ENCODE measurements at regions not wholly inside any gene's neighbourhood (a gene's known extent, or its start where the extent isn't known, plus 50 kb on each side); places are given as distances from the start of the nearest gene placed in this dataset.

DNA sequence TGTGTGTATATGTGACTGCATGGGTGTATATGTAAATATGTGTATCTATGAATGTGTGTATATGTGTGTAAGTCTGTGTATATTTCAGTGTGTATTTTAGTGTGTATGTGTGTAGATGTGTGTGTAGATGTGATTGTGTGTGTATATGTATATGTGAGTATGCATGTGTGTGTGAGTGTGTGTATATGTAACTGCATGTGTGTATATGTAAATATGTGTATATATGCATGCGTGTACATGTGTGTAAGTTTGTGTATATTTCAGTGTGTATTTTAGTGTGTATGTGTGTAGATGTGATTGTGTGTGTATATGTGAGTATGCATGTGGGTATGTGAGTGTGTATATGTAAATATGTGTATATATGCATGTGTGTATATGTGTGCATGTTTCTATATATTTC lies 169.9 kb downstream of the MN1 start:
- H3K36me3 ChIP-seq (ENCODE audit: control insufficient read depth, insufficient read depth, low read length) = no peaks in the 10 kb centered on the region
- H3K27me3 ChIP-seq (ENCODE audit: control insufficient read depth, insufficient read depth, low read length) = peaks cover 9% of the 10 kb centered on the region
- H3K4me3 ChIP-seq (ENCODE audit: low read depth, low read length) = no peak overlapping the region
- TF ChIP-seq, protein P1, sequence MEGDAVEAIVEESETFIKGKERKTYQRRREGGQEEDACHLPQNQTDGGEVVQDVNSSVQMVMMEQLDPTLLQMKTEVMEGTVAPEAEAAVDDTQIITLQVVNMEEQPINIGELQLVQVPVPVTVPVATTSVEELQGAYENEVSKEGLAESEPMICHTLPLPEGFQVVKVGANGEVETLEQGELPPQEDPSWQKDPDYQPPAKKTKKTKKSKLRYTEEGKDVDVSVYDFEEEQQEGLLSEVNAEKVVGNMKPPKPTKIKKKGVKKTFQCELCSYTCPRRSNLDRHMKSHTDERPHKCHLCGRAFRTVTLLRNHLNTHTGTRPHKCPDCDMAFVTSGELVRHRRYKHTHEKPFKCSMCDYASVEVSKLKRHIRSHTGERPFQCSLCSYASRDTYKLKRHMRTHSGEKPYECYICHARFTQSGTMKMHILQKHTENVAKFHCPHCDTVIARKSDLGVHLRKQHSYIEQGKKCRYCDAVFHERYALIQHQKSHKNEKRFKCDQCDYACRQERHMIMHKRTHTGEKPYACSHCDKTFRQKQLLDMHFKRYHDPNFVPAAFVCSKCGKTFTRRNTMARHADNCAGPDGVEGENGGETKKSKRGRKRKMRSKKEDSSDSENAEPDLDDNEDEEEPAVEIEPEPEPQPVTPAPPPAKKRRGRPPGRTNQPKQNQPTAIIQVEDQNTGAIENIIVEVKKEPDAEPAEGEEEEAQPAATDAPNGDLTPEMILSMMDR (IDR thresholded peaks at IDR 0.05; ENCODE audit: insufficient read depth, low read length, poor library complexity, severe bottlenecking) = no peak
- no peak for DNase-seq (ENCODE audit: low read depth)

DNA sequence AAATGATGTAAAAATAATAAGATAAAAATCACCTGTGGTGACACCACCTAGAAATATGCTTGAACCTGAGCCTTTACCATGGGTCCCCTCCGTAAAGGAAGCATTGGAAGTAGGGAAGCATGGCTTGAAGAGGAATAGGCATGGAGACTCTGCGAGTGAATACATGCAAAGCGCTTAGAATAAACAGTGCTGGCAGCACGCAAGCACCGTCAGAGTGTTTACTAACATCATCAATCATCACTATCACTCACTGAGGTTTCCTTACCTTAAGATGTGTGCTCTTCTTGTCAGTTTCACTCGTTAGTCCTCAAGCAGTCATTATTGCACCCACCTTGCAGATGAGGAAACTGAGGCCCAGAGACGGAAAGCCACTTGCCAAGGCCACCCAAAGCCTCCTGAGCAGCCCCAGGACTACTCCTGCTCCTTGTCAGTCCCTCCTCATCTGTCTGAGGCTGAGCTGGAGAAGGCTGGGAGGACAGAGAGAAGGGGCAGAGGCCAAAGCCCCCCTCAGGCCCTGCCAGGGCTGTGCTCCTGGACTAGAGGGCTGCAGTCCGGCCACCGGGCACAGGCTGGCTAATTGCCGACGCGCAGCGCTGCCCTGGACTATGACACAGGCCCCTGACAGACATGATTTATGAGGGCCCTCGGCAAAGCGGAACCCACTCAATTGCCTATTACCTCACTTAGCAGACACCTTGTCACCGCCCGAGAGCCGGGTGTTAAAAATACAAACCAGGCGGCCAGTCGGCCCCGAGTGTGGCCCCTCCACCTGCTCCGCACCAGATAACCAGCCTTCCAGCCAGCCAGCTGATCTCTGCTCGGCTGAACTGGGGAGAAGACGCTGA lies 168.9 kb downstream of the MN1 start:
- no peak for DNase-seq (ENCODE audit: low read depth)
- Histone ChIP-seq H3K4me3 (ENCODE audit: low read depth, low read length) (no peak overlapping the region), H3K36me3 (ENCODE audit: control insufficient read depth, insufficient read depth, low read length) (no peaks in the 10 kb centered on the region), H3K27me3 (ENCODE audit: control insufficient read depth, insufficient read depth, low read length) (peaks cover 9% of the 10 kb centered on the region)
- TF ChIP-seq, protein P1 (IDR thresholded peaks at IDR 0.05; ENCODE audit: insufficient read depth, low read length, poor library complexity, severe bottlenecking) = no peak

DNA sequence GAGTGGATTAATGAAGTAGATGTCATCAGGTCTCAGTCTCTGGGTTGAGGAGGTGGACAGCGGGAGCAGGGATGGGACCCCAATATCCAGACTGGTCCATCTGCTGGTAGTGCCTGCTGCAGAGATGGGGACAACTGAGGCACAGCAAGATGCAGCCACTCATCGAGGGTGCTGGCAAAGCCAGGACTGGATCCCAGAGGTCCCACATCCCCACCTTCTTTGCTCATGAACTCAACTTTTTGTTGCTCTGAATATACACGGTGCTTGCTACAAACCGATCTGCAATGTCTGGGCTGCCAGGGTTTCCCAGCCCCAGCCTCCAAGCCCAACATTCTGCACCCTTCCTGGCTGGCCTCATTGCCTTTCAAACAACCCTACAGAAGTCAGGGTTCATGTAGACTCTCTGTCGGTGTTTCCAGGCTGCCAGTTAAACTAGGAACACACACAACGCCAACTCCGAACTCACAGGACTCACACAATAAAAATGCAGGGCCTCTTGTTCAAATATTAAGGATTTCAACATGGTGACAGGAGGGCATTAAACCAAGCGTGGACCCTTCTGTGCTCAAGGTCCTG lies 168.2 kb downstream of the MN1 start:
- peaks cover 14% of the 10 kb centered on the region for H3K27me3 ChIP-seq (ENCODE audit: control insufficient read depth, insufficient read depth, low read length)
- no peak for DNase-seq (ENCODE audit: low read depth)
- no peaks in the 10 kb centered on the region for H3K36me3 ChIP-seq (ENCODE audit: control insufficient read depth, insufficient read depth, low read length)
- H3K4me3 ChIP-seq (ENCODE audit: low read depth, low read length) = no peak overlapping the region
- TF ChIP-seq, protein P1 (IDR thresholded peaks at IDR 0.05; ENCODE audit: insufficient read depth, low read length, poor library complexity, severe bottlenecking) = no peak

DNA sequence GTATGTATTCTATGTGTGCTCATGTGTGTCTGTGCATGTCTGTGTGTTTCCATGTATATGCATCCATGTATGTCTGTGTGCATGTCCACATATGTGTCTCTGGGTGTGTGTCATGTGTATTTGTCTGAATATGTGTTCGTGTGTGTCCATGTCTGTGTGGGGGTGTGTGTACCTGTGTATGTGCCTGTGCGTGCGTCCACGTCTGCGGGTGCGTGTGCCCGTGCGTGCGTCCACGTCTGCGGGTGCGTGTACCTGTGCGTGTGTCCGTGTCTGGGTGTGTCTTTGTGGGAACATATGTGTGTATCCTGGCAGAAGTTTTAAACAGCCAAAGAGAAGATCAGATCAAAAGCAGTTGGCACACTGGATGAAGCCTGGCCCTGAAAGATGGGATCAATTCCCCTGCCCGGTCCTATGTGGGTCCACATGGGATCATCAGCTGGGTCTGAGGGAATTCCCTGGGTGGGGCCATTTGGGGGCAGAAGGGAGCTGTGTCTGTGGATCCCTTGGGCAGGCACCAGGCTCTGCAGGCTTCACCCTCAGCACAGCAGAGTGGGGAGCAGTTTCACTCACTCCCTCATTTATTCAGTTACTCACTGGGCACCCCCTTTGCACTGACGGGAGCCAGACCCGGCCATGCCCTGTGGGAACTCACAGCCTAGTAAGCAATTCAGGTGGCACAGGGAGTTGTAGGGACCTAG lies 167.4 kb downstream of the MN1 start:
- H3K27me3 ChIP-seq (ENCODE audit: control insufficient read depth, insufficient read depth, low read length) = peaks cover 22% of the 10 kb centered on the region
- TF ChIP-seq, protein P1 (IDR thresholded peaks at IDR 0.05; ENCODE audit: insufficient read depth, low read length, poor library complexity, severe bottlenecking) = no peak
- no peak overlapping the region for H3K4me3 ChIP-seq (ENCODE audit: low read depth, low read length)

DNA sequence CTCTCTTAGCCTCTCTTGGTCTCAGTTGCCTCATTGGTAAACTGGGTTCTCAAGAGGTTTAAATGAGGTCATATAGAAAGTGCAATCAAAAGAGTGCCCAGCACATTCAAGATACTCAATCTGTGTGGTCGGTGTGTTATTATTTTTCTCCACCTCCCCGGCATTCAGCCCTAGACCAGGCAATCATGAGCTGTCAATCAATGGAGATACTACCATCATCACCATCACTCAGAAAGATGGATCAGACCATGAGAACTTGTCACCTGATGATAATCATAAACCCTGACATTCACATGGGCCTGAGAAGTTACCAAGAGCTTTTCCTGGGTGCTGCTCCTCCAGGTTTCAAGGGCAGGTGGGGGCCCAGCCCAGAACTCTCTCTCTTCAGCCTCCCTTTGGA lies 166.1 kb downstream of the MN1 start:
- TF ChIP-seq, protein P1 (IDR thresholded peaks at IDR 0.05; ENCODE audit: insufficient read depth, low read length, poor library complexity, severe bottlenecking) = no peak
- no peak overlapping the region for H3K4me3 ChIP-seq (ENCODE audit: low read depth, low read length)
- no peaks in the 10 kb centered on the region for H3K36me3 ChIP-seq (ENCODE audit: control insufficient read depth, insufficient read depth, low read length)
- no peak for DNase-seq (ENCODE audit: low read depth)
- peaks cover 29% of the 10 kb centered on the region for H3K27me3 ChIP-seq (ENCODE audit: control insufficient read depth, insufficient read depth, low read length)

More for the DNA sequence above, 167.4 kb downstream of the MN1 start:
- DNase-seq (ENCODE audit: low read depth) = no peak
- H3K36me3 ChIP-seq (ENCODE audit: control insufficient read depth, insufficient read depth, low read length) = no peaks in the 10 kb centered on the region

Data from kidney epithelial cell (primary cell).